ENCODE measurements at regions not wholly inside any gene's neighbourhood (a gene's known extent, or its start where the extent isn't known, plus 50 kb on each side); places are given as distances from the start of the nearest gene placed in this dataset.
"Not testable (repeated sequence)": the region's sequence is repeated elsewhere in the genome, so short reads cannot be mapped to it uniquely, and the experiment has no call there.

- peak; percentile 70 for DNase-seq (ENCODE audit: low read depth)
- H3K4me3 ChIP-seq (ENCODE audit: low read length), result no peak overlapping the region
- TF ChIP-seq CTCF (conservative IDR thresholded peaks at IDR 0.05; ENCODE audit: low read length), result no peak
Measured at GRCh38 chr3:124363476-124363875, 366.8 kb upstream of the UMPS start.

- H3K4me3 ChIP-seq (ENCODE audit: low read length), result no peak overlapping the region
- no peak for DNase-seq (ENCODE audit: low read depth)
- TF ChIP-seq CTCF (conservative IDR thresholded peaks at IDR 0.05; ENCODE audit: low read length), result no peak
Measured at GRCh38 chr3:124364317-124365020, 365.8 kb upstream of the UMPS start.

DNA sequence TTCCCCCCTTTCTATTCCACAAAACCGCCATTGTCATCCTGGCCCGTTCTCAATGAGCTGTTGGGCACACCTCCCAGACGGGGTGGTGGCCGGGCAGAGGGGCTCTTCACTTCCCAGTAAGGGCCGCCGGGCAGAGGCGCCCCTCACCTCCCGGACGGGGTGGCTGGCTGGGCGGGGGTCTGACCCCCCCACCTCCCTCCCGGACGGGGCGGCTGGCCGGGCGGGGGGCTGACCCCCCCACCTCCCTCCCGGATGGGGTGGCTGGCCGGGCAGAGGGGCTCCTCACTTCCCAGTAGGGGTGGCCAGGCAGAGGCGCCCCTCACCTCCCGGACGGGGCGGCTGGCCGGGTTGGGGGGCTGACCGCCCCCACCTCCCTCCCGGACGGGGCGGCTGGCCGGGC, 363.6 kb upstream of the UMPS start:
- DNase-seq (ENCODE audit: low read depth); H3K4me3 ChIP-seq (ENCODE audit: low read length): not testable (repeated sequence)

- DNase-seq (ENCODE audit: low read depth), result peak; percentile 3
Measured at GRCh38 chr3:124372775-124373174, 357.5 kb upstream of the UMPS start.

DNA sequence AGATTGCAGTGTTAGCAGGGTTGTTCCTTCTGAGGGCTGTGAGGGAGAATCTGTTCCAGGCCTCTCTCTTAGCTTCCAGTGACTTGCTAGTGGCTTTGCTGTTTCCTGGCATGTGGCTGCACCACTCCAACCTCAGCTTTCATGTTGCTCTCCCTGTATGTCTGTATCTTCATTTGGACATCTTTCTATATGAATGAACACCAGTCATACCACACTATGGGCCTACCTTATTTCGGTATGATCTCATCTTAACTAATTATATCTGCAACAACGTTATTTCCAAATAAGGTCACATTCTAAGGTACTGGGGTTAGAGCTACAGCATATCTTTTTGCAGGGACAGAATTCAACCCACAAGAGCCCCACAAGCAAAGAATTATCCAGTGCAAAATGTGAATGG, 356.7 kb upstream of the UMPS start:
- H3K4me3 ChIP-seq (ENCODE audit: low read length), result no peak overlapping the region

More at GRCh38 chr3:124372775-124373174, 357.5 kb upstream of the UMPS start:
- H3K4me3 ChIP-seq (ENCODE audit: low read length), result no peak overlapping the region
- TF ChIP-seq CTCF (conservative IDR thresholded peaks at IDR 0.05; ENCODE audit: low read length), result no peak

GRCh38 chr3:124374583-124374982, 355.7 kb upstream of the UMPS start:
- H3K4me3 ChIP-seq (ENCODE audit: low read length), result no peak overlapping the region
- no peak for TF ChIP-seq CTCF (conservative IDR thresholded peaks at IDR 0.05; ENCODE audit: low read length)
- no peak for DNase-seq (ENCODE audit: low read depth)

More for the DNA sequence above, 356.7 kb upstream of the UMPS start:
- no peak for DNase-seq (ENCODE audit: low read depth)
- no peak for TF ChIP-seq CTCF (conservative IDR thresholded peaks at IDR 0.05; ENCODE audit: low read length)

- no peak overlapping the region for H3K4me3 ChIP-seq (ENCODE audit: low read length)
- TF ChIP-seq CTCF (conservative IDR thresholded peaks at IDR 0.05; ENCODE audit: low read length), result no peak
- DNase-seq (ENCODE audit: low read depth), result peak; percentile 12
Measured at GRCh38 chr3:124381575-124382333, 348.5 kb upstream of the UMPS start.
